ENCODE measurements at regions not wholly inside any gene's neighbourhood (a gene's known extent, or its start where the extent isn't known, plus 50 kb on each side); places are given as distances from the start of the nearest gene placed in this dataset.

- no peak overlapping the region for H3K27ac ChIP-seq (ENCODE audit: insufficient read depth, low read depth, low read length)
- H3K36me3 ChIP-seq (ENCODE audit: control insufficient read depth in 2 of 2, extremely low read depth in 1 of 2, insufficient read depth in 2 of 2, low read length in 2 of 2) = no peaks in the 10 kb centered on the region
- H4K20me1 ChIP-seq (replicated peaks; ENCODE audit: control insufficient read depth, extremely low read depth, insufficient read depth, low read length) = no peaks in the 10 kb centered on the region
- no peaks in the 10 kb centered on the region for H3K79me2 ChIP-seq (ENCODE audit: control insufficient read depth, insufficient read depth, low read length)
- no peak overlapping the region for H3K4me2 ChIP-seq (ENCODE audit: insufficient read depth, low read length)
- H3K9ac ChIP-seq (replicated peaks; ENCODE audit: extremely low read depth, insufficient read depth, low read length) = no peak overlapping the region
- no peak for DNase-seq (ENCODE audit: low read depth, low spot score)
- ChIA-PET CTCF (interaction anchor here (1.0 to 2.5 kb wide), 5 partner anchors 38 to 334 kb away, joined by 3 to 162 read pairs (median 28); no protein-coding TSS in a partner anchor), POLR2A (no interaction called here)
- H3K9me1 ChIP-seq (replicated peaks; ENCODE audit: control insufficient read depth, extremely low read depth, insufficient read depth, low read length) = no peaks in the 10 kb centered on the region
- H3K4me1 ChIP-seq (ENCODE audit: control insufficient read depth, extremely low read depth, insufficient read depth, low read length) = no peaks in the 10 kb centered on the region
- BruUV-seq (replicated peaks) = no TSS peak
- no peak overlapping the region for H2AFZ ChIP-seq (ENCODE audit: low read depth, low read length)
- intact Hi-C loops (cut with micrococcal nuclease) (loop anchor here (5.0 kb wide), 1 partner anchor 183 kb away; no protein-coding TSS in a partner anchor), dilution Hi-C loops (cut with MboI; ENCODE audit: extremely low pct_ligation_motif_present, low sequenced_read_pairs) (no loop called here)
- H3K4me3 ChIP-seq (replicated peaks in 1 of 3; ENCODE audit: insufficient read depth in 1 of 3, low read depth in 1 of 3, low read length in 3 of 3) = no peak overlapping the region
- no peaks in the 10 kb centered on the region for H3K27me3 ChIP-seq (ENCODE audit: control insufficient read depth in 2 of 2, insufficient read depth in 2 of 2, low read length in 2 of 2)
- H3K9me3 ChIP-seq (replicated peaks; ENCODE audit: control insufficient read depth, insufficient read depth, low read length) = no peaks in the 10 kb centered on the region
- FAIRE-seq = no peak
- TF ChIP-seq CTCF (IDR thresholded peaks at IDR 0.05; ENCODE audit: extremely low read depth in 1 of 2, insufficient read depth in 1 of 2, low read depth in 1 of 2, low read length in 2 of 2) (no peak), MYC (IDR thresholded peaks at IDR 0.05; ENCODE audit: low read depth, low read length) (no peak), JUN (IDR thresholded peaks at IDR 0.05; ENCODE audit: borderline replicate concordance, insufficient read depth, insufficient read length, low read depth) (no peak), POLR2AphosphoS5 (IDR thresholded peaks at IDR 0.05; ENCODE audit: insufficient read depth, low read depth, low read length) (no peak), EZH2 (IDR thresholded peaks at IDR 0.05; ENCODE audit: borderline replicate concordance, low read depth, low read length, severe bottlenecking) (no peak), FOS (IDR thresholded peaks at IDR 0.05; ENCODE audit: borderline replicate concordance, insufficient read depth, low read length) (no peak), GATA2 (IDR thresholded peaks at IDR 0.05; ENCODE audit: insufficient read depth, insufficient read length, low read depth, low read length) (no peak), POLR2A (IDR thresholded peaks at IDR 0.05; ENCODE audit: low read depth, low read length) (no peak), MAX (IDR thresholded peaks at IDR 0.05; ENCODE audit: insufficient read depth, insufficient read length) (no peak)
Observed at GRCh38 chr9:33739398-33739797, 56.0 kb upstream of the PRSS3 start.

Measured in endothelial cell of umbilical vein (primary cell).